HG03520 (cell line): ENCODE measurements at regions not wholly inside any gene's neighbourhood (a gene's known extent, or its start where the extent isn't known, plus 50 kb on each side); places are given as distances from the start of the nearest gene placed in this dataset.

ENCODE experiments used
- ATAC-seq: cut with Tn5 transposase; IDR thresholded peaks from one replicate; pipeline ENCODE4 v1.9.1; 2021; ENCODE audit warnings: mild to moderate bottlenecking, moderate library complexity; ENCODE audit not compliant: unreplicated experiment

GRCh38 chr6:166010136-166010960, 157.3 kb downstream of the TBXT start:
- ATAC-seq: no peak

- no peak for ATAC-seq
Measured at GRCh38 chr6:166009385-166010031, 158.1 kb downstream of the TBXT start.

GRCh38 chr6:166008441-166009369, 158.9 kb downstream of the TBXT start:
- no peak for ATAC-seq

GRCh38 chr6:166007349-166008263, 160.0 kb downstream of the TBXT start:
- no peak for ATAC-seq

- no peak for ATAC-seq
Measured at GRCh38 chr6:166006900-166007301, 160.8 kb downstream of the TBXT start.

- no peak for ATAC-seq
Measured at GRCh38 chr6:166005944-166006899, 161.4 kb downstream of the TBXT start.

GRCh38 chr6:166005401-166005943, 162.2 kb downstream of the TBXT start:
- ATAC-seq: no peak

- no peak for ATAC-seq
Measured at GRCh38 chr6:166004876-166005275, 162.8 kb downstream of the TBXT start.

GRCh38 chr6:166004471-166004870, 163.2 kb downstream of the TBXT start:
- no peak for ATAC-seq

- ATAC-seq: no peak
Measured at GRCh38 chr6:166003569-166003968, 164.1 kb downstream of the TBXT start.

- no peak for ATAC-seq
Measured at GRCh38 chr6:166001359-166001758, 166.3 kb downstream of the TBXT start.

GRCh38 chr6:165999279-165999678, 168.4 kb downstream of the TBXT start:
- ATAC-seq: no peak

- ATAC-seq: no peak
Measured at GRCh38 chr6:165998072-165998471, 169.6 kb downstream of the TBXT start.

GRCh38 chr6:165991341-165991740, 176.3 kb downstream of the TBXT start:
- ATAC-seq: no peak

- no peak for ATAC-seq
Measured at GRCh38 chr6:165990216-165990615, 177.4 kb downstream of the TBXT start.

GRCh38 chr6:165988757-165989456, 178.7 kb downstream of the TBXT start:
- ATAC-seq: no peak

- no peak for ATAC-seq
Measured at GRCh38 chr6:165988302-165988756, 179.3 kb downstream of the TBXT start.
